Hematopoietic multipotent progenitor cell treated with erythropoietin and hydrocortisone succinate and interleukin-3 and kit ligand, for 8 days (in vitro differentiated cells): ENCODE measurements at regions not wholly inside any gene's neighbourhood (a gene's known extent, or its start where the extent isn't known, plus 50 kb on each side); places are given as distances from the start of the nearest gene placed in this dataset.

ENCODE experiments used
- DNase-seq: peaks from one replicate; pipeline ENCODE4 v3.0.0-alpha.2; 2015

- no peak for DNase-seq
Observed at GRCh38 chr6:14925699-14926026, 320.2 kb upstream of the JARID2 start.

- DNase-seq, result no peak
Observed at GRCh38 chr6:14927398-14927797, 318.5 kb upstream of the JARID2 start.

GRCh38 chr6:14929291-14929690 is 316.6 kb upstream of the JARID2 start:
- no peak for DNase-seq

GRCh38 chr6:14930366-14930989 is 315.4 kb upstream of the JARID2 start:
- DNase-seq, result peak; percentile 79

- peak; percentile 74 for DNase-seq
Observed at GRCh38 chr6:14932485-14933182, 313.2 kb upstream of the JARID2 start.

GRCh38 chr6:14933183-14933544 is 312.7 kb upstream of the JARID2 start:
- no peak for DNase-seq

- no peak for DNase-seq
Observed at GRCh38 chr6:14934013-14934412, 311.9 kb upstream of the JARID2 start.

- no peak for DNase-seq
Observed at GRCh38 chr6:14934844-14935243, 311.0 kb upstream of the JARID2 start.

- no peak for DNase-seq
Observed at GRCh38 chr6:14936861-14937260, 309.0 kb upstream of the JARID2 start.

- no peak for DNase-seq
Observed at GRCh38 chr6:14943116-14943515, 302.8 kb upstream of the JARID2 start.

- no peak for DNase-seq
Observed at GRCh38 chr6:14944593-14944992, 301.3 kb upstream of the JARID2 start.

- no peak for DNase-seq
Observed at GRCh38 chr6:14945461-14946185, 300.2 kb upstream of the JARID2 start.

GRCh38 chr6:14946753-14947152 is 299.1 kb upstream of the JARID2 start:
- DNase-seq, result no peak

GRCh38 chr6:14948586-14949245 is 297.2 kb upstream of the JARID2 start:
- DNase-seq, result no peak

GRCh38 chr6:14950103-14950969 is 295.5 kb upstream of the JARID2 start:
- peak; percentile 57 for DNase-seq

- no peak for DNase-seq
Observed at GRCh38 chr6:14950970-14951276, 294.9 kb upstream of the JARID2 start.

GRCh38 chr6:14951704-14952103 is 294.2 kb upstream of the JARID2 start:
- DNase-seq, result no peak

GRCh38 chr6:14953836-14954235 is 292.0 kb upstream of the JARID2 start:
- no peak for DNase-seq

- no peak for DNase-seq
Observed at GRCh38 chr6:14957355-14958059, 288.4 kb upstream of the JARID2 start.

- DNase-seq, result no peak
Observed at GRCh38 chr6:14959324-14959885, 286.5 kb upstream of the JARID2 start.

- DNase-seq, result no peak
Observed at GRCh38 chr6:14964556-14965270, 281.2 kb upstream of the JARID2 start.
